HCT116 (cell line): ENCODE measurements at regions not wholly inside any gene's neighbourhood (a gene's known extent, or its start where the extent isn't known, plus 50 kb on each side); places are given as distances from the start of the nearest gene placed in this dataset.

Experiments used
- ATAC-seq: fragments of 200-7000 bp; cut with Tn5 transposase; 2 replicates; pipeline ENCODE4 v1.9.1; 2020; ENCODE audit warnings: mild to moderate bottlenecking, moderate library complexity
- BruUV-seq: library from RNA; stranded (reverse); fragments of 400-500 nt; replicated peaks from 2 replicates; lab custom pipeline; 2021; lab: Mats Ljungman, UMichigan
- CTCF ChIA-PET: fragments of 300-600 bp; sonication (Branson Sonifier 250); formaldehyde crosslinking; loops from one replicate; lab custom pipeline; 2021; ENCODE audit warnings: antibody characterized with exemption; lab: Charles Lee
- POLR2A ChIA-PET: fragments of 300-600, 350-600 bp; sonication (Branson Sonifier 250); formaldehyde crosslinking; loops from one replicate; lab custom pipeline; 2021; ENCODE audit warnings: antibody characterized with exemption; lab: Charles Lee
- RAD21 ChIA-PET, 2 experiments: fragments of 300-600 bp; sonication (Branson Sonifier 250); formaldehyde crosslinking; loops; one replicate each; lab custom pipeline; 2023; ENCODE audit warnings: low total read pairs in 2 of 2; ENCODE audit not compliant: uncharacterized antibody in 2 of 2, unreplicated experiment in 2 of 2, low non-redundant PET in 1 of 2; lab: Charles Lee
- DNase-seq: peaks from one replicate; pipeline ENCODE4 v3.0.0-alpha.2; 2010; ENCODE audit warnings: low read depth, low spot score
- H2AFZ ChIP-seq: fragments of 200-600 bp; shearing (Covaris generic), sonication (generic); 2 replicates; pipeline ENCODE4 v1.6.1; 2017; ENCODE audit warnings: low read depth, mixed run types, mixed read lengths, antibody characterized with exemption, low read length; ENCODE audit not compliant: poor library complexity, severe bottlenecking
- H3K27ac ChIP-seq: 2 replicates; pipeline ENCODE4 v1.5.1; 2012; ENCODE audit warnings: low read depth, low read length
- H3K27me3 ChIP-seq: fragments of 200-600 bp; sonication (generic); 2 replicates; pipeline ENCODE4 v1.6.1; 2016; ENCODE audit warnings: mixed run types, low read length, mixed read lengths; ENCODE audit not compliant: insufficient read depth
- H3K36me3 ChIP-seq, 2 experiments: fragments of 200-500 bp in 1 of 2; fragments of 200-600 bp in 1 of 2; sonication (Bioruptor generic) in 1 of 2; sonication (generic) in 1 of 2; 2 replicates each; pipeline versions ENCODE4 v1.5.1 to v1.6.1; 2014 to 2016; ENCODE audit warnings: low read length in 2 of 2, inconsistent platforms in 1 of 2, mixed read lengths in 1 of 2, mixed run types in 1 of 2; ENCODE audit not compliant: insufficient read depth in 2 of 2, control insufficient read depth in 1 of 2
- H3K4me1 ChIP-seq, 2 experiments: fragments of 200-600 bp in 1 of 2; sonication (generic) in 1 of 2; 2 replicates each; pipeline versions ENCODE4 v1.5.1 to v1.6.1; 2012 to 2017; ENCODE audit warnings: low read length in 2 of 2, inconsistent platforms in 1 of 2, mild to moderate bottlenecking in 1 of 2, mixed read lengths in 1 of 2, mixed run types in 1 of 2, moderate library complexity in 1 of 2; ENCODE audit not compliant: insufficient read depth in 2 of 2, control insufficient read depth in 1 of 2
- H3K4me2 ChIP-seq: fragments of 200-600 bp; sonication (generic); 2 replicates; pipeline ENCODE4 v1.6.1; 2017; ENCODE audit warnings: mixed run types, low read length, mixed read lengths
- H3K4me3 ChIP-seq, 2 experiments: fragments of 200-600 bp in 1 of 2; sonication (generic) in 1 of 2; replicated peaks in 1 of 2; 2 replicates each; pipeline ENCODE4 v1.5.1; 2011 to 2016; ENCODE audit warnings: low read length in 2 of 2, control low read depth in 1 of 2, low read depth in 1 of 2, mild to moderate bottlenecking in 1 of 2, mixed read lengths in 1 of 2, mixed run types in 1 of 2
- H3K79me2 ChIP-seq: fragments of 200-600 bp; sonication (generic); 2 replicates; pipeline ENCODE4 v1.6.1; 2017; ENCODE audit warnings: mild to moderate bottlenecking, mixed run types, low read length, moderate library complexity, mixed read lengths; ENCODE audit not compliant: insufficient read depth
- H3K9ac ChIP-seq: fragments of 200-600 bp; sonication (generic); 2 replicates; pipeline ENCODE4 v1.6.1; 2016; ENCODE audit warnings: low read length, mixed read lengths
- H3K9me2 ChIP-seq: fragments of 200-600 bp; sonication (generic), shearing (Covaris generic); 2 replicates; pipeline ENCODE4 v1.6.1; 2017; ENCODE audit warnings: mixed run types, mild to moderate bottlenecking, moderate library complexity; ENCODE audit not compliant: insufficient read depth
- H3K9me3 ChIP-seq, 2 experiments: fragments of 200-500 bp in 1 of 2; fragments of 200-600 bp in 1 of 2; sonication (Bioruptor generic) in 1 of 2; sonication (generic) in 1 of 2; 2 replicates each; pipeline ENCODE4 v1.6.1; 2014 to 2017; ENCODE audit warnings: low read length in 2 of 2, mixed read lengths in 2 of 2, inconsistent platforms in 1 of 2, low read depth in 1 of 2, mild to moderate bottlenecking in 1 of 2, mixed run types in 1 of 2, moderate library complexity in 1 of 2; ENCODE audit not compliant: control insufficient read depth in 1 of 2, insufficient read depth in 1 of 2
- H4K20me1 ChIP-seq: fragments of 200-600 bp; sonication (generic), shearing (Covaris generic); 2 replicates; pipeline ENCODE4 v1.6.1; 2017; ENCODE audit warnings: mixed run types, mild to moderate bottlenecking, moderate library complexity; ENCODE audit not compliant: insufficient read depth
- ATF3 ChIP-seq: IDR thresholded peaks from 2 replicates; pipeline ENCODE4 v1.6.1; 2012
- CEBPB ChIP-seq: IDR thresholded peaks from 2 replicates; pipeline ENCODE4 v1.6.1; 2012; ENCODE audit warnings: low read depth
- EGR1 ChIP-seq: IDR thresholded peaks from 2 replicates; pipeline ENCODE4 v1.6.1; 2012; ENCODE audit warnings: low read depth
- ELF1 ChIP-seq: IDR thresholded peaks from 2 replicates; pipeline ENCODE4 v1.6.1; 2012; ENCODE audit warnings: low read depth, borderline replicate concordance
- EZH2 ChIP-seq: fragments of 200-600 bp; sonication (generic); IDR thresholded peaks from 2 replicates; pipeline ENCODE4 v1.6.1; 2017; ENCODE audit warnings: antibody characterized with exemption, mixed run types
- EZH2phosphoT487 ChIP-seq: fragments of 200-600 bp; IDR thresholded peaks from 2 replicates; pipeline ENCODE4 v1.6.1; 2018; ENCODE audit warnings: antibody characterized with exemption, borderline replicate concordance
- FOSL1 ChIP-seq: IDR thresholded peaks from 2 replicates; pipeline ENCODE4 v1.6.1; 2012; ENCODE audit warnings: low read depth
- JUND ChIP-seq: IDR thresholded peaks from 2 replicates; pipeline ENCODE4 v1.6.1; 2012
- MAX ChIP-seq: IDR thresholded peaks from 2 replicates; pipeline ENCODE4 v1.6.1; 2012
- POLR2A ChIP-seq: IDR thresholded peaks from 2 replicates; pipeline ENCODE4 v1.7.0; 2011; ENCODE audit warnings: borderline replicate concordance; ENCODE audit not compliant: insufficient read depth, insufficient read length; ENCODE audit errors: extremely low read depth
- POLR2AphosphoS5 ChIP-seq: IDR thresholded peaks from 2 replicates; pipeline ENCODE4 v1.6.1; 2011; ENCODE audit warnings: mild to moderate bottlenecking, low read depth, low read length, moderate library complexity
- SIN3A ChIP-seq: IDR thresholded peaks from 2 replicates; pipeline ENCODE4 v1.6.1; 2012; ENCODE audit warnings: low read depth
- SP1 ChIP-seq: IDR thresholded peaks from 2 replicates; pipeline ENCODE4 v1.6.1; 2012; ENCODE audit warnings: low read depth
- SRF ChIP-seq: IDR thresholded peaks from 2 replicates; pipeline ENCODE4 v1.6.1; 2012; ENCODE audit warnings: low read depth
- TCF7L2 ChIP-seq: IDR thresholded peaks from 2 replicates; pipeline ENCODE4 v1.7.0; 2011; ENCODE audit warnings: borderline replicate concordance, inconsistent platforms; ENCODE audit not compliant: insufficient read depth, insufficient read length; ENCODE audit errors: extremely low read depth
- YY1 ChIP-seq: IDR thresholded peaks from 2 replicates; pipeline ENCODE4 v1.6.1; 2011; ENCODE audit warnings: low read length, low read depth, moderate library complexity, mild to moderate bottlenecking; ENCODE audit not compliant: insufficient replicate concordance; ENCODE audit errors: extremely low read depth
- ZBTB33 ChIP-seq: IDR thresholded peaks from 2 replicates; pipeline ENCODE4 v1.6.1; 2011; ENCODE audit warnings: mild to moderate bottlenecking, low read length, moderate library complexity; ENCODE audit not compliant: insufficient replicate concordance; ENCODE audit errors: extremely low read depth
- ZNF274 ChIP-seq: fragments of 200-500 bp; sonication (Bioruptor generic); IDR thresholded peaks from 2 replicates; pipeline ENCODE4 v1.6.1; 2014; ENCODE audit warnings: mild to moderate bottlenecking, low read depth, low read length, inconsistent platforms
- intact Hi-C: fragments of 100-400 bp; cut with micrococcal nuclease; formaldehyde crosslinking; loops from 2 replicates; pipeline ENCODE4 v1.10.0; 2022

DNA sequence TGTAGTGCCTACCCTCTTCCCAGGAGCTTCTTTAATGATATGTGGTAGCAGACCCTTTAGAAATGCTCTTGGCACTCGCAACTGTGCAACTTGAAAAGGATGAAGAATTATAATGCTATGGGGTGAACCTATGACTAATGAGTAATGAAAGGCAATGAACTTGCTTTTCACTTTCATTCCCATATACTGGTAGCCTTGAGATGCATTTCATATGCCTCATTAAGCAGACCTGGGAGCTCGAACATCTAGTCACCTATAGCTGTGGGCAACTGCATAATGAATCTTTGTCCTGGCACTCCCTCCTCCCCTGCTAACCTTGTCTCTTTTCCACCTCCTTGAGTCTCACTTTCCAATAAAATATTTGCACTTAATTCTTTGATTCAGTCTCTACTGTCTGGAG, 605.9 kb upstream of the DAB2 start:
- ATAC-seq (no peak), DNase-seq (no peak)
- H2AFZ ChIP-seq = no peak overlapping the region
- CTCF ChIA-PET = no interaction called here
- POLR2A ChIA-PET = no interaction called here
- H3K27me3 ChIP-seq = no peaks in the 10 kb centered on the region
- RAD21 ChIA-PET = no interaction called here
- H3K4me3 ChIP-seq = no peak overlapping the region
- H4K20me1 ChIP-seq = no peaks in the 10 kb centered on the region
- H3K27ac ChIP-seq = no peak overlapping the region
- no peaks in the 10 kb centered on the region for H3K9me3 ChIP-seq
- TF ChIP-seq SIN3A = no peak
- no peak for TF ChIP-seq YY1
- H3K9ac ChIP-seq = no peak overlapping the region
- intact Hi-C loops = no loop called here
- no TSS peak for BruUV-seq
- no peaks in the 10 kb centered on the region for H3K4me1 ChIP-seq
- H3K9me2 ChIP-seq = no peaks in the 10 kb centered on the region
- no peak overlapping the region for H3K4me2 ChIP-seq
- no peaks in the 10 kb centered on the region for H3K79me2 ChIP-seq
- H3K36me3 ChIP-seq = no peaks in the 10 kb centered on the region

- BruUV-seq = no TSS peak
- no peaks in the 10 kb centered on the region for H3K27me3 ChIP-seq
- no peak for ATAC-seq
- H3K27ac ChIP-seq = no peak overlapping the region
- H3K4me1 ChIP-seq = no peaks in the 10 kb centered on the region
- no peak for DNase-seq
- H3K36me3 ChIP-seq = no peaks in the 10 kb centered on the region
- ChIA-PET RAD21 (no interaction called here), CTCF (no interaction called here), POLR2A (no interaction called here)
- H3K9me3 ChIP-seq = no peaks in the 10 kb centered on the region
- no peak overlapping the region for H3K9ac ChIP-seq
- H3K4me3 ChIP-seq = no peak overlapping the region
- no peaks in the 10 kb centered on the region for H3K79me2 ChIP-seq
- no peaks in the 10 kb centered on the region for H4K20me1 ChIP-seq
- intact Hi-C loops = no loop called here
- H3K4me2 ChIP-seq = no peak overlapping the region
- no peaks in the 10 kb centered on the region for H3K9me2 ChIP-seq
- H2AFZ ChIP-seq = no peak overlapping the region
- TF ChIP-seq ATF3 (no peak), SIN3A (no peak), EZH2 (no peak), ZBTB33 (no peak), ZNF274 (no peak), CEBPB (no peak), ELF1 (no peak), SRF (no peak), FOSL1 (no peak), POLR2AphosphoS5 (no peak), MAX (no peak), YY1 (no peak), EZH2phosphoT487 (no peak), SP1 (no peak), JUND (no peak), POLR2A (no peak), EGR1 (no peak), TCF7L2 (no peak)
Observed at GRCh38 chr5:40029711-40030495, 605.1 kb upstream of the DAB2 start.
